WTC11 (cell line): ENCODE measurements at regions not wholly inside any gene's neighbourhood (a gene's known extent, or its start where the extent isn't known, plus 50 kb on each side); places are given as distances from the start of the nearest gene placed in this dataset.

Source experiments
- ATAC-seq: fragments of 200-7000 bp; cut with Tn5 transposase; 2 replicates; pipeline ENCODE4 v1.10.0; 2021; ENCODE audit warnings: mild to moderate bottlenecking, moderate library complexity
- CTCF ChIA-PET: fragments of 300-600 bp; sonication (Branson Sonifier 250); formaldehyde crosslinking; loops from one replicate; lab custom pipeline; 2021; ENCODE audit warnings: antibody characterized with exemption; lab: Charles Lee
- POLR2A ChIA-PET: fragments of 350-600 bp; sonication (Branson Sonifier 250); formaldehyde crosslinking; loops from one replicate; lab custom pipeline; 2021; ENCODE audit warnings: antibody characterized with exemption; lab: Charles Lee
- DNase-seq: peaks from one replicate; pipeline ENCODE4 v3.0.0; 2021; ENCODE audit warnings: low spot score
- H3K27ac Mint-ChIP-seq: 2 replicates; pipeline ENCODE4 v1.8.0; 2021; ENCODE audit warnings: mixed read lengths
- H3K27me3 Mint-ChIP-seq: 2 replicates; pipeline ENCODE4 v1.8.0; 2021; ENCODE audit warnings: low read depth, mild to moderate bottlenecking, moderate library complexity, mixed read lengths
- H3K36me3 Mint-ChIP-seq: 2 replicates; pipeline ENCODE4 v1.8.0; 2021; ENCODE audit warnings: mixed read lengths
- H3K4me1 Mint-ChIP-seq: 2 replicates; pipeline ENCODE4 v1.8.0; 2022; ENCODE audit warnings: mixed read lengths
- H3K4me3 Mint-ChIP-seq: 2 replicates; pipeline ENCODE4 v1.8.0; 2021; ENCODE audit warnings: mild to moderate bottlenecking, moderate library complexity, mixed read lengths
- H3K9me3 Mint-ChIP-seq: 2 replicates; pipeline ENCODE4 v1.8.0; 2021; ENCODE audit warnings: mixed read lengths
- ARID4B ChIP-seq: sonication (generic); formaldehyde crosslinking; IDR thresholded peaks from 2 replicates; pipeline ENCODE4 v1.8.0; 2023; ENCODE audit warnings: missing genetic modification reagents, mild to moderate bottlenecking, borderline replicate concordance
- CDX4 ChIP-seq: fragments of 250-450 bp; sonication (Bioruptor Pico); IDR thresholded peaks from 2 replicates; pipeline ENCODE4 v1.9.0; 2021; ENCODE audit warnings: moderate library complexity, mild to moderate bottlenecking, inconsistent platforms, borderline replicate concordance
- CREB1 ChIP-seq: sonication (generic); formaldehyde crosslinking; IDR thresholded peaks from 2 replicates; pipeline ENCODE4 v1.8.0; 2023; ENCODE audit warnings: mild to moderate bottlenecking, missing genetic modification reagents
- E2F4 ChIP-seq: sonication (generic); formaldehyde crosslinking; IDR thresholded peaks from 2 replicates; pipeline ENCODE4 v1.8.1; 2022; ENCODE audit warnings: low read depth, mild to moderate bottlenecking, moderate library complexity, missing genetic modification reagents, borderline replicate concordance
- ELF4 ChIP-seq: sonication (generic); formaldehyde crosslinking; IDR thresholded peaks from 2 replicates; pipeline ENCODE4 v1.8.1; 2022; ENCODE audit warnings: low read depth, mild to moderate bottlenecking, moderate library complexity, missing genetic modification reagents
- FOXJ3 ChIP-seq: sonication (generic); formaldehyde crosslinking; IDR thresholded peaks from 2 replicates; pipeline ENCODE4 v1.9.0; 2021; ENCODE audit warnings: missing genetic modification reagents, mild to moderate bottlenecking, borderline replicate concordance
- FOXK1 ChIP-seq: sonication (generic); formaldehyde crosslinking; IDR thresholded peaks from 2 replicates; pipeline ENCODE4 v1.8.0; 2022; ENCODE audit warnings: mild to moderate bottlenecking, moderate library complexity, missing genetic modification reagents
- IRF1 ChIP-seq: sonication (generic); formaldehyde crosslinking; IDR thresholded peaks from 2 replicates; pipeline ENCODE4 v1.8.0; 2023; ENCODE audit warnings: missing genetic modification reagents
- IRF2 ChIP-seq: sonication (generic); formaldehyde crosslinking; IDR thresholded peaks from 2 replicates; pipeline ENCODE4 v1.8.0; 2022; ENCODE audit warnings: low read depth, missing genetic modification reagents, borderline replicate concordance
- MAX ChIP-seq: sonication (generic); formaldehyde crosslinking; IDR thresholded peaks from 2 replicates; pipeline ENCODE4 v1.8.0; 2022; ENCODE audit warnings: mild to moderate bottlenecking, missing genetic modification reagents
- MXD4 ChIP-seq: fragments of 250-450 bp; sonication (Bioruptor Pico); IDR thresholded peaks from 2 replicates; pipeline ENCODE4 v1.8.0; 2021; ENCODE audit warnings: mild to moderate bottlenecking, moderate library complexity, borderline replicate concordance
- NFATC4 ChIP-seq: fragments of 250-450 bp; sonication (Bioruptor Pico); IDR thresholded peaks from 2 replicates; pipeline ENCODE4 v1.9.0; 2021; ENCODE audit warnings: mild to moderate bottlenecking
- NFYB ChIP-seq: sonication (generic); formaldehyde crosslinking; conservative IDR thresholded peaks from 2 replicates; pipeline ENCODE4 v1.8.0; 2022; ENCODE audit warnings: low read depth, missing genetic modification reagents
- SMAD3 ChIP-seq: sonication (generic); formaldehyde crosslinking; IDR thresholded peaks from 2 replicates; pipeline ENCODE4 v1.8.0; 2022; ENCODE audit warnings: missing genetic modification reagents, mild to moderate bottlenecking, borderline replicate concordance
- SOX15 ChIP-seq: fragments of 250-450 bp; sonication (Bioruptor Pico); IDR thresholded peaks from 2 replicates; pipeline ENCODE4 v1.9.0; 2021; ENCODE audit warnings: mild to moderate bottlenecking
- TCF7 ChIP-seq: sonication (generic); formaldehyde crosslinking; IDR thresholded peaks from 2 replicates; pipeline ENCODE4 v1.8.0; 2022; ENCODE audit warnings: mild to moderate bottlenecking, low read depth, missing genetic modification reagents, moderate library complexity
- USF1 ChIP-seq: sonication (generic); formaldehyde crosslinking; IDR thresholded peaks from 2 replicates; pipeline ENCODE4 v1.8.0; 2022; ENCODE audit warnings: mild to moderate bottlenecking, missing genetic modification reagents
- USF2 ChIP-seq: sonication (generic); formaldehyde crosslinking; IDR thresholded peaks from 2 replicates; pipeline ENCODE4 v1.8.1; 2023; ENCODE audit warnings: mild to moderate bottlenecking, missing genetic modification reagents, moderate library complexity
- ZMAT4 ChIP-seq: fragments of 250-450 bp; sonication (Bioruptor Pico); IDR thresholded peaks from 2 replicates; pipeline ENCODE4 v1.9.0; 2021; ENCODE audit warnings: mild to moderate bottlenecking
- ZNF121 ChIP-seq: sonication (generic); formaldehyde crosslinking; IDR thresholded peaks from 2 replicates; pipeline ENCODE4 v1.8.0; 2023; ENCODE audit warnings: missing genetic modification reagents
- ZNF219 ChIP-seq: sonication (generic); formaldehyde crosslinking; IDR thresholded peaks from 2 replicates; pipeline ENCODE4 v1.8.0; 2023; ENCODE audit warnings: missing genetic modification reagents, mild to moderate bottlenecking, borderline replicate concordance
- ZNF317 ChIP-seq: sonication (generic); formaldehyde crosslinking; IDR thresholded peaks from 2 replicates; pipeline ENCODE4 v1.8.1; 2023; ENCODE audit warnings: low read depth, mild to moderate bottlenecking, moderate library complexity, missing genetic modification reagents, borderline replicate concordance

GRCh38 chr16:86085161-86085611 lies 186.2 kb downstream of the IRF8 start:
- Mint-ChIP-seq H3K9me3 (no peaks in the 10 kb centered on the region), H3K4me1 (peaks cover 14% of the 10 kb centered on the region), H3K4me3 (no peak overlapping the region), H3K27ac (no peak overlapping the region), H3K36me3 (no peaks in the 10 kb centered on the region), H3K27me3 (no peaks in the 10 kb centered on the region)
- ChIA-PET CTCF (no interaction called here), POLR2A (no interaction called here)
- TF ChIP-seq ARID4B (CRISPR knock-in tag) (no peak), IRF2 (CRISPR knock-in tag) (no peak), MAX (CRISPR knock-in tag) (no peak), IRF1 (no peak), SMAD3 (CRISPR knock-in tag) (no peak), CREB1 (CRISPR knock-in tag) (no peak), E2F4 (CRISPR knock-in tag) (no peak)
- DNase-seq (no peak), ATAC-seq (no peak)

GRCh38 chr16:86085795-86086194 lies 186.8 kb downstream of the IRF8 start:
- no peak overlapping the region for H3K4me3 Mint-ChIP-seq
- ATAC-seq (no peak), DNase-seq (no peak)
- TF ChIP-seq FOXK1 (CRISPR knock-in tag) (no peak), ZMAT4 (no peak), SOX15 (CRISPR knock-in tag) (no peak), MXD4 (CRISPR knock-in tag) (no peak), ZNF219 (CRISPR knock-in tag) (no peak), ZNF121 (CRISPR knock-in tag) (no peak), CDX4 (no peak), USF1 (CRISPR knock-in tag) (peak; percentile 57), FOXJ3 (CRISPR knock-in tag) (no peak), ZNF317 (no peak), NFATC4 (CRISPR knock-in tag) (no peak), USF2 (peak; percentile 70), MAX (CRISPR knock-in tag) (no peak), ELF4 (CRISPR knock-in tag) (no peak), NFYB (no peak), TCF7 (CRISPR knock-in tag) (no peak)
- no peaks in the 10 kb centered on the region for H3K36me3 Mint-ChIP-seq
- ChIA-PET CTCF (no interaction called here), POLR2A (no interaction called here)
- no peaks in the 10 kb centered on the region for H3K9me3 Mint-ChIP-seq
- peaks cover 14% of the 10 kb centered on the region for H3K4me1 Mint-ChIP-seq
- no peak overlapping the region for H3K27ac Mint-ChIP-seq
- H3K27me3 Mint-ChIP-seq, result no peaks in the 10 kb centered on the region
